GM12873 (cell line): ENCODE measurements at regions not wholly inside any gene's neighbourhood (a gene's known extent, or its start where the extent isn't known, plus 50 kb on each side); places are given as distances from the start of the nearest gene placed in this dataset.

ENCODE experiments used
- TF ChIP-seq, protein P1 (sequence below): IDR thresholded peaks from 2 replicates; pipeline ENCODE4 v1.5.1; 2012; ENCODE audit warnings: low read depth, mild to moderate bottlenecking, moderate library complexity, low read length, control low read depth; ENCODE audit not compliant: insufficient read depth; ENCODE audit errors: missing control alignments

DNA sequence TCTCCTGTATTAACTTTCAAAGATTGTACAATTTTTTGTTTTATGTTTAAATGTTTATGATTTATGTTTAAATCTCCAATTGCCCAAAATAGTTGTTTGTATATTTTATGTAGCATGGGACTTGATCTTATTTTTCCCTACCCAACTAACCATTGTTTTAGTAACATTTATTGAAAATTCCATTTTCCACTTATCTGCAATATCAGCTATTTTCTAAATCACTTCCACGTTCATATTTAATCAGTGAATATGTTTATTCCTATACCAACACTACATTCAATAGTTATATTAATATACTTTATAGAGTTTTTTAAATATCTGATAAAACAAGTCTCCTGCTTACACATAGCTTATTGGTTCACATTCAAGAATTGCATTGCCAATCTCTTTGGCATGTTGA is 532.2 kb downstream of the CHSY3 start:
- TF ChIP-seq, protein P1, sequence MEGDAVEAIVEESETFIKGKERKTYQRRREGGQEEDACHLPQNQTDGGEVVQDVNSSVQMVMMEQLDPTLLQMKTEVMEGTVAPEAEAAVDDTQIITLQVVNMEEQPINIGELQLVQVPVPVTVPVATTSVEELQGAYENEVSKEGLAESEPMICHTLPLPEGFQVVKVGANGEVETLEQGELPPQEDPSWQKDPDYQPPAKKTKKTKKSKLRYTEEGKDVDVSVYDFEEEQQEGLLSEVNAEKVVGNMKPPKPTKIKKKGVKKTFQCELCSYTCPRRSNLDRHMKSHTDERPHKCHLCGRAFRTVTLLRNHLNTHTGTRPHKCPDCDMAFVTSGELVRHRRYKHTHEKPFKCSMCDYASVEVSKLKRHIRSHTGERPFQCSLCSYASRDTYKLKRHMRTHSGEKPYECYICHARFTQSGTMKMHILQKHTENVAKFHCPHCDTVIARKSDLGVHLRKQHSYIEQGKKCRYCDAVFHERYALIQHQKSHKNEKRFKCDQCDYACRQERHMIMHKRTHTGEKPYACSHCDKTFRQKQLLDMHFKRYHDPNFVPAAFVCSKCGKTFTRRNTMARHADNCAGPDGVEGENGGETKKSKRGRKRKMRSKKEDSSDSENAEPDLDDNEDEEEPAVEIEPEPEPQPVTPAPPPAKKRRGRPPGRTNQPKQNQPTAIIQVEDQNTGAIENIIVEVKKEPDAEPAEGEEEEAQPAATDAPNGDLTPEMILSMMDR: no peak

GRCh38 chr5:130427222-130427955 is 523.1 kb downstream of the CHSY3 start:
- TF ChIP-seq, protein P1: no peak

DNA sequence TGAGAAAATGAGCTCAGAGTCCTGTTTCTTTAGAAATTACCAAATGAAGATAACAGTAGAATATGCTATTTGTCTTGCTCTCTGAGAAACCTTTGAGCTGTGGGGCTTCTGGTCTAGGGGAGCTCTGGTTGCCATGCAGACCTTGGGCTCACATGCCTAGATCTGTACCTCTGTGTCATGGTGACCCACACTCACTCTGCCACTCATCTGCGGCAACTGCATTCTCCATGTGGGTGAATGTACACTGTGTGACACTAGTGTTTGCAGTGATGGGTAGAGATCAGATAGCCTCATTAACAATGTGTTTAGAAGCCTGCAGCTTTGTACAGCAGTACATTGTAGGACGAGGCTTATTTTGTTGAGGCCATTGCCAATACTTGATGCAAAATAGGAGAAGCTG is 521.2 kb downstream of the CHSY3 start:
- TF ChIP-seq, protein P1: no peak

DNA sequence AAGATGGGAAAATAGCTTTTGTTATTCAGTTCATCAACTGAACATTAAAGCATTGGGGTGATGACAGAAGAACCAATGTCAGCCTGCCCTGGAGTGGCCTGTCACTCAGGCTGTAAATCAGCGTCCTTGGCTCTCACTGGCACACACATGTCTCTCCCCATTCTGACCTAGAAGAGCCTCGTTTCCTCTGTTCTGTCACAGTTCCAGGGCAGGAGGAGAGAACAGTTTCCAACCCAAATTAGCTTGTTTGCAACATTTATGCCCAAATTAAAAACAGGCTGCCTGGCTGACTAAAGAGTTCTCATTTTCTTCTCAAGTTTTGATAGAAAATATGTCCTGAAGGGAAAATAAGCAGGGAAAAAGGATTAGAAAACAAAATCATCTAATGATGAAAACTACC is 520.1 kb downstream of the CHSY3 start:
- TF ChIP-seq, protein P1: no peak

GRCh38 chr5:130402906-130403305 is 498.6 kb downstream of the CHSY3 start:
- TF ChIP-seq, protein P1: no peak

- TF ChIP-seq, protein P1: no peak
Measured at GRCh38 chr5:130400091-130400490, 495.8 kb downstream of the CHSY3 start.

- TF ChIP-seq, protein P1: no peak
Measured at GRCh38 chr5:130398825-130399224, 494.6 kb downstream of the CHSY3 start.

DNA sequence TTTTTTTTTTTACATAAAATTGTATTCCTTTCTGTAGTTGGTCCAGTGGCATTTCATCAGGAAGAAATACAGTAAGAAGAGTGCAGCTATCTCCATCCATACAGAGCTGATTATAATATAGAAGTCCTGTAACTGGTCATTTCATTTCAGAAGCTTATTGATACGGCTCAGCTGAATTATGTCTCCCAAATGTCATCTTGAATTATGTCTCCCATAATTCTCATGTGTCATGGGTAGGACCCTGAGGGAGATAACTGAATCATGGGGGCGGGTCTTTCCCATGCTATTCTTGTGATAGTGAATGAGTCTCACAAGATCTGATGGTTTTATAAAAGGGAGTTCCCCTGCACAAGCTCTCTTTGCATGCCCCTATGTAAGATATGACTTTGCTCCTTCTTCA is 492.9 kb downstream of the CHSY3 start:
- TF ChIP-seq, protein P1: no peak
